PC-9 (cell line): ENCODE measurements at regions not wholly inside any gene's neighbourhood (a gene's known extent, or its start where the extent isn't known, plus 50 kb on each side); places are given as distances from the start of the nearest gene placed in this dataset.

Experiments
- CTCF ChIP-seq: fragments of 200-600 bp; sonication (generic); conservative IDR thresholded peaks from 2 replicates; pipeline ENCODE4 v1.6.1; 2017; ENCODE audit warnings: mixed run types, antibody characterized with exemption, mild to moderate bottlenecking, moderate library complexity
- EZH2 ChIP-seq: fragments of 200-600 bp; sonication (generic); IDR thresholded peaks from 2 replicates; pipeline ENCODE4 v1.8.0; 2017; ENCODE audit warnings: antibody characterized with exemption, low read depth

DNA sequence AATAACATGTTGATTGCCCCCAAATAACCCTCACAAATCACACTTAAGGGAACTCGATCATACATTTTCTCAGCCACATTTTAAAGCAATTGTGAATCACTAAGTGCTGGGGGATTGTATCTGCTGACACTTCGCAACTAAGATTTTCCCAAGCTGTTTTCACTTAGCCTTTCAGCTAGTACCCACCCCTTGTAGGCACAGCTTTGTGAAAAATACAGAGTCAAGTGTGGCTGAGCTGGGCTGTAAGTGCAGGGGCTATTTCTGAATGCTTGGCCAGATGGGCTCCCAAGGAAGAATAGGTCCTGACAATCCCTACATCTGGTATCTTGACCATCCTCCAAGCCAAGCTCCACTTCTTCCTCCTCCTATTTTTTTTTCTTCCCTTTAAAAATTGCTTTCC, 289.2 kb upstream of the NMUR2 start:
- no peak for TF ChIP-seq CTCF
- no peak for TF ChIP-seq EZH2
